Heart right ventricle (tissue), 16 donors: ENCODE measurements at regions not wholly inside any gene's neighbourhood (a gene's known extent, or its start where the extent isn't known, plus 50 kb on each side); places are given as distances from the start of the nearest gene placed in this dataset.

ENCODE experiments used
- ATAC-seq, 8 donors: fragments of 200-7000 bp; cut with Tn5 transposase; one replicate each; pipeline ENCODE4 v1.9.1; 2020; ENCODE audit warnings: mild to moderate bottlenecking in 8 of 8, moderate library complexity in 8 of 8, moderate number of reproducible peaks in 1 of 8
- DNase-seq, 2 donors: peaks; one replicate each; pipeline ENCODE4 v3.0.0-alpha.2; 2020
- H3K27ac ChIP-seq, 10 donors: fragments of 200-600 bp; sonication (generic) in 2 of 10; one replicate each; pipeline versions ENCODE4 v1.5.0 to v1.8.0; 2020 to 2022; ENCODE audit warnings: mild to moderate bottlenecking in 3 of 10
- H3K27me3 ChIP-seq, 7 donors: fragments of 200-600 bp; one replicate each; pipeline ENCODE4 v1.8.0; 2021 to 2022; ENCODE audit warnings: mild to moderate bottlenecking in 2 of 7
- H3K36me3 ChIP-seq, 9 donors: fragments of 200-600 bp; sonication (generic) in 1 of 9; one replicate each; pipeline versions ENCODE4 v1.5.0 to v1.8.0; 2020 to 2022; ENCODE audit warnings: mild to moderate bottlenecking in 2 of 9
- H3K4me1 ChIP-seq, 9 donors: fragments of 200-600 bp; sonication (generic) in 1 of 9; one replicate each; pipeline versions ENCODE4 v1.5.0 to v1.8.0; 2020 to 2022; ENCODE audit warnings: mild to moderate bottlenecking in 4 of 9
- H3K4me3 ChIP-seq, 10 donors: fragments of 200-600 bp; sonication (generic) in 2 of 10; one replicate each; pipeline versions ENCODE4 v1.5.0 to v1.8.0; 2020 to 2022; ENCODE audit warnings: mild to moderate bottlenecking in 7 of 10, moderate library complexity in 2 of 10
- H3K9me3 ChIP-seq, 11 donors: fragments of 200-600 bp in 10 of 11; sonication (generic) in 2 of 11; one replicate each; pipeline versions ENCODE4 v1.5.0 to v1.8.0; 2013 to 2022; ENCODE audit warnings: mild to moderate bottlenecking in 2 of 11, control low read depth in 1 of 11, moderate library complexity in 1 of 11
- WGBS, 2 donors: extraction: QIAGEN DNeasy Blood & Tissue Kit; methylation state at CpG; one replicate each; pipeline ENCODE4 v1.1.7; 2013; ENCODE audit warnings: inconsistent platforms in 1 of 2; 5-methylcytosine and 5-hydroxymethylcytosine counted together
- intact Hi-C, 10 donors: fragments of 100-400 bp; cut with DNase I; formaldehyde crosslinking; loops; one replicate each; pipeline versions ENCODE4 v1.11.1 to v1.14.2; 2022
- TF ChIP-seq, protein P1 (sequence below), 9 donors: fragments of 200-600 bp; sonication (generic) in 2 of 9; IDR thresholded peaks; one replicate each; pipeline versions ENCODE4 v1.5.0 to v1.8.0; 2021 to 2022; ENCODE audit warnings: antibody characterized with exemption in 9 of 9, mild to moderate bottlenecking in 5 of 9, moderate library complexity in 1 of 9
- donor health status: Arrhythmogenic right ventricular cardiomyopathy.
- donor health status: ischemic (EF 13 %, LVEDD 7.1; RV severe dilation, severe dysfunction).
- donor health status: healthy with polysubstance abuse.
- donor health status: DM: no; HTN: yes; CAD: no.
- donor health status: DM: no; HTN: no; CAD: no.
- donor health status: ischemic (EF 25% LVEDD 6.9; RV normal size, moderate dysfunction).
- donor health status: ischemic (EF 25% LVEDD 5.7; RV mildly dilated, moderate dysfunction).
- donor health status: healthy.
- donor health status: DM: yes; HTN: yes; CAD: no.
- donor health status: Ischemic cardiomyopathy.
- donor health status: ischemic (EF 35%, LVEDD 5.7; RV mildly dilated, moderate dysfunction).
- donor health status: nonischemic (EF 11% LVEDD 7.7; RV severe dilation, severe dysfunction).
- donor health status: DM: yes; HTN: yes; CAD: no.
- donor health status: PGD.
- donor health status: ischemic (EF 29% LVEDD 5.4; RV normal size, mild dysfunction).
- donor health status: nonischemic (EF 23%, LVEDD 6.1; RV moderate dilation, normal function).

DNA sequence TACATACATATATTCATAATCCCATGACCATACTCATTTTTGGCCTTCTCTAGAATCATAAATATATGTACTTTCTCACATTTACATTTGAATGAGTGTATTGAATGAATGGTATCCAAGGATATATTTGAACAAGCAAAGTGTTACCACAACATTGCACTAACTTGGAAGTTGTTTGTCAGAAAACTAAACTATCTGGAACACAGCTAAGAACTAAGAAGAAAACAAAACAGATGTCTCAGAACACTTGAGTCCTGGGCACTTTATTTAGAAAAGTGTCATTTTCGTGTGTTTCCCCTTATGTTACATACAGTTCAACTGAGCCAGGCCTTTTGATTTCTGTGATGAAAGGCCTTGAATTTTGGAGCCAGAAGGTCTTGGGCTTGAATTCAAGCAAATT is 466.7 kb upstream of the FAT1 start:
- Histone ChIP-seq H3K4me1 (no peaks in the 10 kb centered on the region), H3K27ac (no peak overlapping the region), H3K9me3 (no peaks in the 10 kb centered on the region), H3K4me3 (no peak overlapping the region), H3K36me3 (no peaks in the 10 kb centered on the region), H3K27me3 (no peaks in the 10 kb centered on the region)
- TF ChIP-seq, protein P1, sequence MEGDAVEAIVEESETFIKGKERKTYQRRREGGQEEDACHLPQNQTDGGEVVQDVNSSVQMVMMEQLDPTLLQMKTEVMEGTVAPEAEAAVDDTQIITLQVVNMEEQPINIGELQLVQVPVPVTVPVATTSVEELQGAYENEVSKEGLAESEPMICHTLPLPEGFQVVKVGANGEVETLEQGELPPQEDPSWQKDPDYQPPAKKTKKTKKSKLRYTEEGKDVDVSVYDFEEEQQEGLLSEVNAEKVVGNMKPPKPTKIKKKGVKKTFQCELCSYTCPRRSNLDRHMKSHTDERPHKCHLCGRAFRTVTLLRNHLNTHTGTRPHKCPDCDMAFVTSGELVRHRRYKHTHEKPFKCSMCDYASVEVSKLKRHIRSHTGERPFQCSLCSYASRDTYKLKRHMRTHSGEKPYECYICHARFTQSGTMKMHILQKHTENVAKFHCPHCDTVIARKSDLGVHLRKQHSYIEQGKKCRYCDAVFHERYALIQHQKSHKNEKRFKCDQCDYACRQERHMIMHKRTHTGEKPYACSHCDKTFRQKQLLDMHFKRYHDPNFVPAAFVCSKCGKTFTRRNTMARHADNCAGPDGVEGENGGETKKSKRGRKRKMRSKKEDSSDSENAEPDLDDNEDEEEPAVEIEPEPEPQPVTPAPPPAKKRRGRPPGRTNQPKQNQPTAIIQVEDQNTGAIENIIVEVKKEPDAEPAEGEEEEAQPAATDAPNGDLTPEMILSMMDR (IDR thresholded peaks at IDR 0.05) = no peak
- ATAC-seq (no peak), DNase-seq (no peak)
- 35 to 53% methylated on average over 1 of the region's 1 CpG for WGBS, 2 donors
- intact Hi-C loops = no loop called here

GRCh38 chr4:187191676-187192075 is 468.0 kb upstream of the FAT1 start:
- 71 to 78% methylated on average over 5 of the region's 5 CpGs for WGBS, 2 donors
- H3K27ac ChIP-seq = no peak overlapping the region
- no peak for DNase-seq

GRCh38 chr4:187192266-187192665 is 468.6 kb upstream of the FAT1 start:
- Histone ChIP-seq H3K9me3 (peaks cover 0 to 3% (median 0%) of the 10 kb centered on the region in 11 donors), H3K4me1 (no peaks in the 10 kb centered on the region), H3K36me3 (no peaks in the 10 kb centered on the region), H3K27ac (no peak overlapping the region), H3K4me3 (no peak overlapping the region), H3K27me3 (no peaks in the 10 kb centered on the region)
- TF ChIP-seq, protein P1 (IDR thresholded peaks at IDR 0.05) = no peak
- ATAC-seq = no peak
- intact Hi-C loops = no loop called here
- DNase-seq = no peak
- 88 to 89% methylated on average over 9 of the region's 9 CpGs for WGBS, 2 donors

More at GRCh38 chr4:187191676-187192075, 468.0 kb upstream of the FAT1 start:
- H3K4me1 ChIP-seq = no peaks in the 10 kb centered on the region
- TF ChIP-seq, protein P1 (IDR thresholded peaks at IDR 0.05) = no peak
- H3K4me3 ChIP-seq = no peak overlapping the region
- no peak for ATAC-seq
- H3K27me3 ChIP-seq = no peaks in the 10 kb centered on the region
- no peaks in the 10 kb centered on the region for H3K36me3 ChIP-seq
- intact Hi-C loops = no loop called here
- no peaks in the 10 kb centered on the region for H3K9me3 ChIP-seq

DNA sequence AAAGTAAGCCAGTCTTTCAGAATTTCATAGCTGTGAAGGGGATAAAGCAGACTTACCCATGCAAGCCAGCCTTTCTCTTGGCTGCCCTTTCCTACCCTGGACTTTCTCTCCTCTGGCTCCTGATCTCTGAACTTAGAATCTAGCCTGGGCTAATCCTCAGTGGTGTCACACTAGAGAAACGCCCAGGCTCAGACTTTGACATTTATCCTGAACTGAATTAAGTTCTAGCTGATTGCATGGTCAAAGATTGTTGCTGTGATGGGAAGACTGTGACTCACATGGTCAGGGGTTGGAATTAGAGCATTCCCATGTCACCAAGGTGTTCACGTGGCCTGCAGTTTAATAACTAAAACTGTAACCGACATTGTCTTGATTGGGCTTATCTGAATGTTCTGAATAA is 469.5 kb upstream of the FAT1 start:
- Histone ChIP-seq H3K36me3 (no peaks in the 10 kb centered on the region), H3K9me3 (peaks cover 0 to 9% (median 0%) of the 10 kb centered on the region in 11 donors), H3K27me3 (no peaks in the 10 kb centered on the region), H3K4me3 (no peak overlapping the region), H3K4me1 (no peaks in the 10 kb centered on the region), H3K27ac (no peak overlapping the region)
- DNase-seq = no peak
- WGBS, 2 donors = 67 to 79% methylated on average over 3 of the region's 3 CpGs
- ATAC-seq = no peak
- intact Hi-C loops = no loop called here
- TF ChIP-seq, protein P1 (IDR thresholded peaks at IDR 0.05) = no peak
